GM13977 (cell line): ENCODE measurements at regions not wholly inside any gene's neighbourhood (a gene's known extent, or its start where the extent isn't known, plus 50 kb on each side); places are given as distances from the start of the nearest gene placed in this dataset.

Source experiments
- DNase-seq: peaks from one replicate; pipeline ENCODE4 v3.0.0; 2012; ENCODE audit warnings: low spot score
- CTCF ChIP-seq: IDR thresholded peaks from 2 replicates; pipeline ENCODE4 v1.5.1; 2012; ENCODE audit warnings: mild to moderate bottlenecking, control low read depth; ENCODE audit not compliant: insufficient read depth; ENCODE audit errors: extremely low read depth, missing control alignments
- in situ Hi-C: fragments of 300-500 bp; cut with MboI; formaldehyde crosslinking; loops from one replicate; pipeline ENCODE4 v1.12.0; 2022; ENCODE audit warnings: low sequenced_read_pairs, low pct_unique_long_range_greater_than_20kb, mixed read lengths, inconsistent platforms; ENCODE audit not compliant: unreplicated experiment

- no peak for TF ChIP-seq CTCF
- in situ Hi-C loops = no loop called here
- no peak for DNase-seq
These were observed 366.9 kb downstream of the TNS3 start for GRCh38 chr7:47215049-47215448.

- no peak for DNase-seq
- no peak for TF ChIP-seq CTCF
- in situ Hi-C loops = no loop called here
These were observed 368.6 kb downstream of the TNS3 start for GRCh38 chr7:47213276-47213675.

GRCh38 chr7:47211519-47211973 is 370.4 kb downstream of the TNS3 start:
- TF ChIP-seq CTCF = no peak
- no peak for DNase-seq
- in situ Hi-C loops = no loop called here

GRCh38 chr7:47210281-47210854 is 371.5 kb downstream of the TNS3 start:
- TF ChIP-seq CTCF = no peak
- no peak for DNase-seq

GRCh38 chr7:47207956-47208355 is 374.0 kb downstream of the TNS3 start:
- in situ Hi-C loops = no loop called here
- no peak for DNase-seq
- no peak for TF ChIP-seq CTCF

More at GRCh38 chr7:47210281-47210854, 371.5 kb downstream of the TNS3 start:
- in situ Hi-C loops = no loop called here

- in situ Hi-C loops = no loop called here
- no peak for TF ChIP-seq CTCF
- DNase-seq = no peak
These were observed 377.2 kb downstream of the TNS3 start for GRCh38 chr7:47204709-47205108.
